ENCODE measurements at regions not wholly inside any gene's neighbourhood (a gene's known extent, or its start where the extent isn't known, plus 50 kb on each side); places are given as distances from the start of the nearest gene placed in this dataset.

DNA sequence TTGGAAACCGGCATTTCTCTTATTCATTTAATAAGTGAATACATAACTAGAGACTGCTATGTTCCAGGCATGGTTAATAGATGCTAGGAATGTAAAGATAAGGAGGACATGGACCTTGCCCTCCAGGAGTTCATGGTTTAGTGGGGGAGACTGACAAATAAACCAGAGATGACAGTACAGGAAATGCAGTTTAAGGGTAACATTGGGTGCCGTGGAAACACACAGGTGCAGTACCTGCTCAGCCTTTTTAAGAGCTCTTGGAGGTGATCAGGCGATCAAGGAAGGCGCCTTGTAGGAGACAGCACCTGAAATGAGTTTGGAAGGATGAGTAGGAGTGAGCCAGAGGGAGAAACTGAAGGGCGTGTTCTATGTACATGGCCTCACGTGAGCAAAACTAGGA lies 145.8 kb downstream of the AASDH start:
- no peak for DNase-seq (ENCODE audit: low read depth in 1 of 2, low spot score in 1 of 2)

DNA sequence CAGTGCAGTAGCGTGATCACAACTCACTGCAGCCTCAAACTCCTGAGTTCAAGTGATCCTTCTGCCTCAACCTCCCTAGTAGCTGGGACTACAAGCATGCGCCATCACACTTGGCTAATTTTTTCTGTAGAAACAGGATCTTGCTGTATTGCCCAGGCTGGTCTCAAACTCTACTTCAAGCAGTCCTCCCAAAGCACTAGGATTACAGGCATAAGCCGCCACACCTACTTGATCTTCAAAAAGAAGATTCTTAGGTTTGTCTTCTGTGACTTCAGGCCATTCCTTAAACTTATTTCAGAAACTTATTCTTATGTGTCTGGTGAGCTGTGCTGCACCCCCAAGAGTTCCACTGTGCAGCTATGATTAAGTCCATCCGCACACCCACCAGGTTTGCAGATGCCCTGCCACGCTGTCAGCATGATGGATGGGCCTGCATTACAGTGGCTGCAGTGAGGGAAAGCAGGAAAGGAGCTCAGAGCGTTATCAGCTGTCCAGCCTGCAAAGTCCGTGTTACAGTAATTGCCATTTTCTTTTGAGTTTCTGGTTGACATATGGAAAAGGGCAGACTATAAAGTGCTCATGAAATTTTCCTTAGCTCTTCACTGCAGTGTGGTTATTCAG lies 146.6 kb downstream of the AASDH start:
- DNase-seq (ENCODE audit: low read depth in 1 of 2, low spot score in 1 of 2): no peak

DNA sequence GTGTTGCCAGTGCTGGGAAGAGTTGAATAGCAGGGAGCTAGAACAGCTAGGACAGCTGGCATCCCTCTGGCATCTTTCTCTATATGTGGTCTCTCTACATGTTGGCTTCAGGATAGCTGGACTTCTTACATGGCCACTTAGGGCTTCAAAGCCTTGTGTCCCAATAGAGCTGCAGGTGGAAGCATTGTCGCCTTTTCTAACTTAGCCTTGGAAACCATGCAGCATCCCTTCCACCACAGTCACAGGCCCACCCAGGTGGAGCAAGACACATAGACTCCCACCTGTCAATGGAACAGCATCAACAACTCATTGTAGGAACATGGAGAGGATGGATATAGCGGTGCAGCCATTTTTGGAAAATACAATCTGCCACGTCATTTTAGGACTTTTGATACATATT lies 149.0 kb downstream of the AASDH start:
- DNase-seq (ENCODE audit: low read depth in 1 of 2, low spot score in 1 of 2): no peak

DNA sequence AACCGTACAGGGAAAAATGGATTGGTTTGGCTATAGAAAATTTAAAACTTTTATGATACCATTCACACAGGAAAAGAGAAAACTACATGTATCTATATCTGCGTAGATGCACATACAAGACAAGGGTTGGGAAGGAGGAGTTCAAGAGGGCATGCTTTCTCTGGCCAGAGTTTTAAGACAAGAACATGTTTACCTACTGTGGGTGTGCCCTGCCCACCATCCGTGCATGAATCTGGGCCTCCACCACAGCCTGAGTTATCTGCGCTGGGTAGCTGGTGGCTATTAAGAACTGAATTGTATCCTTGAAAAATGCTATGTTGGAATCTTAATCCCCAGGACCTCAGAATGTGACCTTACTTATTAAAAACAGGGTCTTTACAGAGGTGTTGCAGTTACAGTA lies 151.6 kb downstream of the AASDH start:
- DNase-seq (ENCODE audit: low read depth in 1 of 2, low spot score in 1 of 2): no peak

DNA sequence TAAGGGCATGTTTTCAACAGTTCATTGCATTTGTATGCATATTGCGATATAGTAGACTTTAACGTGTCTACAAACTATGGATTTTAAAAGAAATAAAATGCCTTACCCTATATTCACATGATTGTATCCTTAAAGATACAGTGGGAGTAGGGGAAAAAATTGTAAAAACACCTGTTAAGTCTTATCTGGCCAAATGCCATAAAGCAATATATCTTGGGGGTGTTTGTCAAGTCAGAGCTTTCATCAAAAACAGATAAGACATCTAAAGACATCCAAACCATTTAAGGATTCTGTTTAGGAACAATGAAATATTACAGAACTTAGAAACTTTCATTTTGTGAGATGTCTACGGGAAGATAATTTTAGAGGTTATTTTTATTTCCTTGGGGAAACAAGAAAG lies 152.3 kb downstream of the AASDH start:
- no peak for DNase-seq (ENCODE audit: low read depth in 1 of 2, low spot score in 1 of 2)

DNA sequence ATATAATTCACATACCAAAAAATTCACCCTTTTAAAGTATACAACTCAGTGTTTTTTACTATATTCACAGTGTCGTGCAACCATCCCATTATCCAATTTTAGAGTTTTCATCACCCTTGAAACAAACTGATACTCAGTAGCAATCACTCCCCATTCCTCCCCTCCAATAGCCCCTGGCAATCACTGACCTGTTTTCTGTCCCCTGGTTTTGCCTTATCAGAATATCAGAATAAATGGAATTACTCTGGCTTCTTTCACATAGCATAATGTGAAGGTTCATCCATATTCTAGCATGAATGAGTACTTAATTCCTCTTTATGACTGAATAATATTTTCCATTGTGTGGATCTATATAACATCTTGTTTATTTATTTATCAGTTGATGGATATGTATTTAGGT lies 153.2 kb downstream of the AASDH start:
- DNase-seq (ENCODE audit: low read depth in 1 of 2, low spot score in 1 of 2): no peak

DNA sequence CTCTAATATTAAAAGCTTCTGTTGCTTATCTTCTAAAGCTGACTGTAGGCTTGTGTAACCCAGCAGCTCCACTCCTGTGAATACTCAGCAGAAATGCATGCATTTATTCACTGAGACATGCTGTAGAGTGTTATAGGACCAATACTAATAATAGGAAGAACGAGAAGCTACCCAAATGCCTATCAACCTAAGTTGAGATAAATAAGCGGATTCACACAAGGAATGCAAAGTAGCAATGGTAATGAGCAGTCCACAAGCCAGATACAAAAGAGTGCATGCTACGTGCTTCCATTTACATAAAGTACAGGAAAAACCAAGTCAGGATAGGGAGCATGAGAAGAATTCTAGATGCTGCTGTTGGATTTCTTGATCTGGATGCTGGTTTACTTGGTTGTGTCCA lies 155.9 kb downstream of the AASDH start:
- no peak for DNase-seq (ENCODE audit: low read depth in 1 of 2, low spot score in 1 of 2)

DNA sequence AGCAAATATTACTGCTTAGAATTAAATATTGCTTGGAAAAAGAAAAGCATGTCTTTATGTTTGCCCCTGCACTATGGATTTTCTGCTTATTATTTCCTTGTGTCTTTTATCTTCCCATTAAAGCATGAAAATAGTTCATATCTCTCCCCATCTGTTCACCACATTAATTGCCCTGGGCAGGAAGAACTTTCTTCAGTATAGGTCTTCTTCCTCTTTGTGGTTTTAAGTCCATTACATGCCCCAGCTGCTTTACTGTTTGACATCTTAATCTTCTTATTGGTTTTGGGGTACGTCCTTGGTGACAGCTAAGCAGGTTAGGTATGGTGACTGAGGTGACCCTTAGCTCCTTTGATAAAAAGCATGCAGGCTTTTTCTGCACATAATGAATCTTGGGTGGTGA lies 157.3 kb downstream of the AASDH start:
- DNase-seq (ENCODE audit: low read depth in 1 of 2, low spot score in 1 of 2): no peak

DNA sequence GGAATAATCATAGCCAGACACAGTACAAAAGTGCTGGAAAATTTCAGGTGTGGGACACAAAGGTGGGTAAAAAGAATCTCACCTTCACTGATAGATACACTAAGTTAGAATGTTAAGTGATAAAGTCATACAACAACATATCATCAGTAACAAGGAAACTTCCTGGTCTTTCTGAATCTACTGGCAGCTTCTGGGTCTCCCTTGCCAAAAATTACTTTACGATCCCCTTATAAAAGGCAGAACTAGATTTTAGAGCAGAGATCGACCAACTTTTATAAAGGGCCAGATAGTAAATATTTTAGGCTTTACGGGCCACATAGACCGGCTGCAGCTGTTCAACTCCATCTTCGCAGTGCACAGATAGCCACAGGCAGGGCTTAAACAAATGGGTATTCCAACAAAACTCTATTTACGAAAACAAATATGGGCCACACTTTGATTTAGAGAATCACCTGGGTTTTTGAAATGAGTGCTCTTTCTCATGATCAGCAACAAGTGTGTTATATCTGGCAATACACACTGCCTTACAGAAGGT lies 159.9 kb downstream of the AASDH start:
- no peak for DNase-seq (ENCODE audit: low read depth in 1 of 2, low spot score in 1 of 2)

DNA sequence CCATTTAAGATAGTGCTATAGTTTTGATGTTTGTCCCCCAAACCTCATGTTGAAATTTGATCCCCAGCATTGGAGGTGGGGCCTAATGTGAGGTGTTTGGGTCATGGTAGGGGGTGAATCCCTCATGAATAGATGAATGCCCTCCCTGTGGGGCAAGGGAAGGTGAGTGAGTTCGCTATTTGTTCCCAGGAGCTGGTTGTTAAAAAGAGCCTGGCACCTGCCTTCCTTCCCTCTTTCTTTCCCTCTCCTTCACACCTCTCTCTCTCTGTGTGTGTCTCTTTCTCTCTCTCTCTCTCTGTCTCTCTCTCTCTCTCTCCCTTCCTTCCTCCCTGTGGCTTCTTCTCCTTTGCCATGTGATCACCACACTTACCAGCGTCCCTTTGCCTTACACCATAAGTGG lies 160.7 kb downstream of the AASDH start:
- no peak for DNase-seq (ENCODE audit: low read depth in 1 of 2, low spot score in 1 of 2)

DNA sequence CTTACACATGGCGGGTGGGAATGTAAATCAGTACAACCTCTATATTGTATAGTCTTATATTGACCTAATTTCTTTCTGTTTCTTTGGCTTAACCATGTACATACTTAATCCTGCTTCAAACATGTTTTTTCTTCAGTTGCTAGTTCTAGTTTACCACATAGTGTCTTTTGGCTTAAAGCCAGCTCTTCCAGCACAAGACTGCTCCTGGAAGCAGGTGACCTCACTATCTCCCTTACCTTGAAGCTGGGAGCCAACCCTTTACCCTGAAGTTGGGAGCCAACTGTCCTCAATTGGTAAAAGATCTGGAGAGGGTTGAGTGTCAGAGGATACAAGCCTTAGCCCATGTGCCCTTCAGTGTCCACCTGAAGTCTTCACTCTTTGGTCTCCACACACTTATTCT lies 162.7 kb downstream of the AASDH start:
- DNase-seq (ENCODE audit: low read depth in 1 of 2, low spot score in 1 of 2): no peak

DNA sequence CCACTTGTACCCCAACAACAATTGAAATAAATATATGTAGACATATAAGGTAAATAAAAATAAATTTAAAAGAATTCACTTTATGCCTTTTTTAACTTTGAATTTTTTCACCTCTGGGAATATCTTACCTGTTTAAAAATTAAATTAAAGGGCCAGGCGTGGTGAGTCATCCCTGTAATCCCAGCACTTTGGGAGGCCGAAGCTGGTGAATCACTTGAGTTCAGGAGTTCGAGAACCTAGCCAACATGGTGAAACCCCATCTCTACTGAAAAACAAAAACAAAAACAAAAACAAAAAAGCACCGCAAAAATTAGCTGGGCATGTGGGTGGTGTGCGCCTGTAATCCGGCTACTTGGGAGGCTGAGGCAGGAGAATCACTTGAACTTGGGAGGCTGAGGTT lies 164.8 kb downstream of the AASDH start:
- DNase-seq (ENCODE audit: low read depth in 1 of 2, low spot score in 1 of 2): no peak

DNA sequence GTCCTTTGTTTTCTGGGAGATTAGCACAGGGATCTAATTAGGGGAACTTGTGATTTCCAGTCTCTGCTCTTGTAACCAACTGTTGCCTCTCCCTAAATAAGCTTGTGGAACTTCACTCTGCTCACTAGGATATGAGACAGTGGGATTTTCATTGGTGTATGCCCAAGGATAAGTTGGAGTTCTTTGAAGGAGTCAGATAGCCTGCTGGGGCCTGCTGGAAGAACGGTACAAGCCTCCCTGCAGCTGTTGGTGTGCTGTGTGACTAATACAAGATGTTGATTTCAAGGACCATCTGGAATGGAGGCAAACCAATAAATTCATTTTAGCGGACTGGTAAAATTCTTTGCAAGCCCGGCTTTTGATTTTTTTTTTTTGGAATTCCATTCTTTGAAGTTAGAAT lies 167.0 kb downstream of the AASDH start:
- no peak for DNase-seq (ENCODE audit: low read depth in 1 of 2, low spot score in 1 of 2)

DNA sequence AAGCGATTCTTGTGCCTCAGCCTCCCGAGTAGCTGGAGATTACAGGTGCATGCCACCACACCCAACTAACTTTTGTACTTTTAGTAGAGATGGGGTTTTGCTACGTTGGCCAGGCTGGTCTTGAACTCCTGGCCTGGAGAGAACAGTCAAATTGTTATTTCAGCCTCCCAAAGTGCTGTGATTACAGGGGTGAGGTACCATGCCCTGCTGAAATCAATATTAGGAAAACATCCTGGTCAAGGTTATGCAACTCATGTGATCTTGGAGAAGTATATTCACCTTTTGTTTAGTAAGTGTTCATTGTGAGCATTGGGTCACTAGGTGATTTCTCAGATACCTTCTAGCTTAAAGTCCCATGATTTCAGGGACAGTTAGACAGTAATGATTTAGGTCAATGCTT lies 167.8 kb downstream of the AASDH start:
- no peak for DNase-seq (ENCODE audit: low read depth in 1 of 2, low spot score in 1 of 2)

DNA sequence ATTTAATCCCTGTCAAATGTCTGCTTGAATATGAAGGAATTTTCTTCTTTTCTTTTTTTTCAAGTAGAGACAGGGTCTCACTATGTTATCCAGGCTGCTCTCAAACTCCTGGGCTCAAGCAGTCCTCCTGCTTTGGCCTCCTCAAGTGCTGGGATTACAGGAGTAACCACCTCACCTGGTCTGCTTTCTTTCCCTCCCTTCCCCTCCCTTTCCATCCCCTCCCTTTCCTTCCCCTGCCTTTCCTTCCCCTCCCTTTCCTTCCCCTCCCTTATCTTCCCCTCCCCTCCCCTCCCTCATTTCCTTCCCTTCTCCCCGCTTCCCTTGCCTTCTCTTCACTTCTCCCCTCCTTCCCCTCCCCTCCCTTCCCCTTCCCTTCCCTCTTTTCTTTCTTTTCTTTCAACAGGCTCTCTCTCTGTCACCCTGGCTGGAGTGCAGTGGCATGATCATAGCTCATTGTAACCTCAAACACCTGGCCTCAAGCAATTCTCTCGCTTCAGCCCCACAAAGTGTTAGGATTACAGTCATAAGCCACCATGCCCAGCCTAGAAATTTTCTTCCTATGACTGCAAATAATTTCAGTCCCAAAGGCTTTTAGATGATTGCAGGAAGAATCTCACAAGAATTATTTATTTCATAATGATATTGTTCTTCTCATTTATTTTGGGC lies 168.9 kb downstream of the AASDH start:
- DNase-seq (ENCODE audit: low read depth in 1 of 2, low spot score in 1 of 2): no peak

DNA sequence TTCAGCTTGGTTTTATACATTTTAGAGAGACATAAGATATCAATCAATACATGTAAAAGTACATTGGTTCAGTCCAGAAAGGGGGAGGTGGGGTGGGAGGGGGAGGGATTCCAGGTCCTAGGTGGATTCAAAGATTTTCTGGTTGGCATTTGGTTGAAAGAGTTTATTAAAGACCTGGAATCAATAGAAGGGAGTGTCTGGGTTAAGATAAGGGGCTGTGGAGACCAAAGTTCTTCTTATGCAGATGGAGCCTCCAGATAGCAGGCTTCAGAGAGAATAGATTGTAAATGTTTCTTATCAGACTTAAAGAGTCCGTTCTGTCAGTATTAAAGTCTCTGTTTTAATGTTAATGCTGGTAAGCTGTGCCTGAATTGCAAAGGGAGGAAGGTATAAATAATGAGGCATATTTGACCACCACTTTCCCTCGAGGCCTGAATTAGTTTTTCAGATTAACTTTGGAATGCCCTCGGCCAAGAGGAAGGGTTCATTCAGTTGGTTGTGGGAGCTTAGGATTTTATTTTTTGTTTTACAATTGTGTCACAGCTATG lies 169.9 kb downstream of the AASDH start:
- DNase-seq (ENCODE audit: low read depth in 1 of 2, low spot score in 1 of 2): no peak

DNA sequence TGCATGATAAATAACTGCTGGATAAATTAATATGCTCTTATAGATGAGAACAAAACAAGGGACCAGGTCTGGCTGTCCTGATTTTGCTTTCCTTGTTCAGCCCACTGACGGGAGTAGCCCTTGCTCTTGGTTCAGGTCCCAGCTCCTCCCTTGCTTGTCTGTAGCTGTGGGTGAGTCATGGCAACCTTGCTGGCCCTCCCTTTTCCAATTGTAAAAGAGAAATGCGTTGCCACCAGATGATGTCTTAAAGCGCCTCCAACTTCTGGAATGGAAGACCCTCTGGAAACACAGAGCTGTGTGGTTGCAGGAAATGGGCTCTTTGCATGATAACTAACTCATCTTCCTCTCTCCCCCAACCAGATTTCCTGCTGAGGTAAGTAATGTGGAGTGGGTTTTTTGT lies 171.4 kb downstream of the AASDH start:
- no peak for DNase-seq (ENCODE audit: low read depth in 1 of 2, low spot score in 1 of 2)

DNA sequence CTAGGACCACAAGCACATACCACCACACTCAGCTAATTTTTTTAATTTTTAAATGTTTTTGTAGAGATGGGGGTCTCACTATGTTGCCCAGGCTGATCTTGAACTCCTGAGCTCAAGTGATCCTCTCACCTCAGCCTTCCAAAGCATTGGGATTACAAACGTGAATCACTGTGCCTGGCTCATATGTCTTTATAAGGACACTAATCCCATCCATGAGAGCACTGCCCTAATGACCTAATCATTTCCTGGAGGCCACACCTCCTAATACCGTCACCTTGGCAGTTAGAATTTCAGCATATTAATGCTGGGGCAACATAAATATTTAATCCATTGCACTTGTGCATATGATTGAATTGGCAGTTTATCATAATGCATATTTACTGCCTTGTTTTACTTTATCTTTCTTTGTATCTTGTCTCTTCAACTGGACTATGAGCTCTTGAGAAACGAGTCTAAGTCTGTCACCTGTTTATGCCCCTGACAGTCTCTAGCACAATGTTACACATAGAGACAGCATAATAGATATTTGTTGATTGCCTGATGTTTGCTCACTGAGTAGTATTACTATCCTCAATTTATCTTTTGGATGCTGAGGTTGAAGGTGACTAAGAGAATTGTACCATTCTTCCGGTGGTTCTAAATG lies 172.0 kb downstream of the AASDH start:
- no peak for DNase-seq (ENCODE audit: low read depth in 1 of 2, low spot score in 1 of 2)

DNA sequence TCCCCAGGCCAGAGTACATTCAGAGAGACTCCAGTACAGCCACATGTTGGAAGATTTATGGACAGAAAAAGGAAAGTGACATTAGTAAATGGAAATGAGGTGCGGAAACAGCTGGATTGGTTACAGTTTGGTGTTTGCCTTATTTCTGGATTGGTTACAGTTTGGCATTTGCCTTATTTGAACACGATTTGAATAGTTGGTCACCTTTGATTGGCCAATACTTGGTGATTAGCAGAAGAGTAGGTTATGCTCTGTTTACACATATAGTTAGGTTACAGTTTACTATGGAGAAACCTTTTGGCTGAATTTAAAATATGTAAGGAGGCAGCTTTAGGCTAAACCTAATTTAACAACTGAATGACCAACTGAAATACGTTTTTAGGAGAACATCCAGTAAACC lies 173.7 kb downstream of the AASDH start:
- DNase-seq (ENCODE audit: low read depth in 1 of 2, low spot score in 1 of 2): no peak

DNA sequence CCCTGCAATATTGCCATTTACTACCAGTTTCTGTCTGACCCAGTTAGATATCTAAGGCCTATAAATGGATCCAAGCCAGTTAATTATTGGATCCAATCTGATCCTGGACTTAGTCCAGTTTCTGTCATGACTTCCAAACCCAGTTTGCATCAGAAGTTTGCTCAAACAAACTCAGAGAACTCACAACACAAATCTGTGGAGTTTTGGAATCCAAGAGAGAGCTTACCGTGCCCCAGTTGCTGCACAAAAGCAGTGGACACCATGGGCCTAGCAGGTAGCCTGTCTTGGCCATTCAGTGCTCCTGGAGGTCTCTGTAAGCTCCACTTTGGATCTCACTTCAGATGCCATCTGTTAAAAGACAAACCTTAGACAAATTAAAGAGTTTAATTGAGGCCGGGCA lies 174.5 kb downstream of the AASDH start:
- no peak for DNase-seq (ENCODE audit: low read depth in 1 of 2, low spot score in 1 of 2)

DNA sequence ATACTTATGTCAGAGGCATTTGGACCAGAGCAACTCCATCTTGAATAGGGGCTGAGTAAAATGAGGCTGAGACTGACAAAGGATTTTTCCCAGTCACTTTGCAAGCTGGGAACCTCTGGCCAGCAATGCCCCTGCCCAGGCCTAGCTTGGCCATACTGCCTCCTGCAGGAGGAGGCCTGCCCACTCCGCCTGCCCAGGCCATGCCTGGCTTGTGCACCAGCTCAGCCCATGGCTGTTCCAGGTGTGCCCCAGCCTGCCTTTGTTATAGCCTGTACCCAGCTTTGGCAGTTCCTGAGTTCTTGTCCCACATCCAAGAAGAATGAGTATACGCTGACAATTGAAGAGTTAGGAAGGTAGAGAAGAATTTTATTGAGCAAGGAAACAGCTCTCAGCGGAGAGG lies 176.1 kb downstream of the AASDH start:
- DNase-seq (ENCODE audit: low read depth in 1 of 2, low spot score in 1 of 2): no peak

DNA sequence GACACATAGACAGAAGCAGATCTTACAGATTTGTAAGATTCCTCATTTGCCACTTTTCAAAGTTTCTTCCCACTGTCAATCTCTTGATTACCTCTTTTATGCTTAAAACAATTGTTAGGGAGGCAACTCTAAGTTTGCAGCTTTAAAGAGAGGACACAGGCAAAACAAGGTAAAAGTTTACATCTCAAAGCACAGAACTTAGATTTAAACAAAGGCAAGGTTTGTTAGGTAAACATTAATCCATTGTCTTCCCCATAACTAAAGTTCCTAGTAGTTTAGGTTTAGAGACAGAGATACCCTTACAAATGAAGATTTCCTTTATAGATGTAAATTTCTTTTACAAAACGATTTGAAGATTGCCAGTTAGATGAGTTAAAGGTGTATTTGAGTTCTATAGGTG lies 176.9 kb downstream of the AASDH start:
- no peak for DNase-seq (ENCODE audit: low read depth in 1 of 2, low spot score in 1 of 2)

All from activated T-helper 1 cell treated with anti-CD3 and anti-CD28 coated beads, Interleukin-2, amount 50 U/mL, for 16 hours (primary cell).